HepG2 (cell line): ENCODE measurements at regions not wholly inside any gene's neighbourhood (a gene's known extent, or its start where the extent isn't known, plus 50 kb on each side); places are given as distances from the start of the nearest gene placed in this dataset.
A peak's percentile ranks its signal among the peaks of the same experiment; 100 is the strongest.

Experiments used
- AGO2 ChIP-seq: fragments of 200-400 bp; formaldehyde crosslinking; optimal IDR thresholded peaks from 2 replicates; pipeline ENCODE3; 2017; ENCODE audit warnings: mild to moderate bottlenecking, low read depth, low read length, moderate library complexity
- CCDC6 ChIP-seq: sonication (generic); formaldehyde crosslinking; IDR thresholded peaks from 2 replicates; pipeline ENCODE4 v1.8.1; 2022; ENCODE audit warnings: mild to moderate bottlenecking, missing genetic modification reagents, moderate library complexity
- FOXO1 ChIP-seq: sonication (generic); formaldehyde crosslinking; IDR thresholded peaks from 2 replicates; pipeline ENCODE4 v1.4.0; 2020; ENCODE audit warnings: missing genetic modification reagents
- GLMP ChIP-seq: sonication (generic); formaldehyde crosslinking; IDR thresholded peaks from 2 replicates; pipeline ENCODE4 v1.9.0; 2021; ENCODE audit warnings: missing genetic modification reagents, mild to moderate bottlenecking, borderline replicate concordance
- KLF9 ChIP-seq: IDR thresholded peaks from 2 replicates; pipeline ENCODE4 v1.6.1; 2016; ENCODE audit warnings: low read depth
- MAFK ChIP-seq, 2 experiments: IDR thresholded peaks in 1 of 2; conservative IDR thresholded peaks in 1 of 2; 2 replicates each; pipeline ENCODE4 v1.6.1; 2011; ENCODE audit warnings: improper control_type of control experiment in 2 of 2, low read length in 2 of 2
- MEIS1 ChIP-seq: sonication (generic); formaldehyde crosslinking; IDR thresholded peaks from 2 replicates; pipeline ENCODE4 v1.9.0; 2021; ENCODE audit warnings: mild to moderate bottlenecking, missing genetic modification reagents, moderate library complexity, borderline replicate concordance
- MIER3 ChIP-seq: IDR thresholded peaks from 2 replicates; pipeline ENCODE4 v1.6.1; 2016; ENCODE audit warnings: missing compliant biosample characterization, borderline replicate concordance
- SALL1 ChIP-seq: sonication (generic); formaldehyde crosslinking; IDR thresholded peaks from 2 replicates; pipeline ENCODE4 v1.8.0; 2022; ENCODE audit warnings: mild to moderate bottlenecking, missing genetic modification reagents
- SIX4 ChIP-seq: sonication (generic); formaldehyde crosslinking; IDR thresholded peaks from 2 replicates; pipeline ENCODE4 v1.4.0; 2020; ENCODE audit warnings: missing genetic modification reagents
- SOX13 ChIP-seq, 3 experiments: fragments of 450-650 bp in 1 of 3; sonication (generic) in 1 of 3; formaldehyde crosslinking in 1 of 3; IDR thresholded peaks in 2 of 3; conservative IDR thresholded peaks in 1 of 3; 2 replicates each; pipeline versions ENCODE4 v1.5.0 to v1.6.1; 2016 to 2020; ENCODE audit warnings: antibody characterized with exemption in 1 of 3, mild to moderate bottlenecking in 1 of 3, missing compliant biosample characterization in 1 of 3, missing genetic modification reagents in 1 of 3, moderate library complexity in 1 of 3
- ZNF235 ChIP-seq: sonication (generic); formaldehyde crosslinking; IDR thresholded peaks from 2 replicates; pipeline ENCODE4 v1.8.1; 2023; ENCODE audit warnings: mild to moderate bottlenecking, missing genetic modification reagents, borderline replicate concordance
- ZNF496 ChIP-seq: sonication (generic); formaldehyde crosslinking; IDR thresholded peaks from 2 replicates; pipeline ENCODE4 v1.8.1; 2023; ENCODE audit warnings: mild to moderate bottlenecking, moderate library complexity, missing genetic modification reagents; ENCODE audit not compliant: insufficient replicate concordance
- ZNF841 ChIP-seq: sonication (generic); formaldehyde crosslinking; IDR thresholded peaks from 2 replicates; pipeline ENCODE4 v1.8.1; 2023; ENCODE audit warnings: missing genetic modification reagents, borderline replicate concordance
- TF ChIP-seq, protein P1 (sequence below): sonication (generic); formaldehyde crosslinking; IDR thresholded peaks from 2 replicates; pipeline ENCODE4 v1.8.1; 2023; ENCODE audit warnings: mild to moderate bottlenecking, moderate library complexity, missing genetic modification reagents
- TF ChIP-seq, protein P2 (sequence below): IDR thresholded peaks from 2 replicates; pipeline ENCODE4 v1.4.0; 2020; ENCODE audit warnings: mild to moderate bottlenecking, missing genetic modification reagents
- TF ChIP-seq, protein P3 (sequence below): IDR thresholded peaks from 2 replicates; pipeline ENCODE4 v1.6.1; 2016; ENCODE audit warnings: low read depth
- TF ChIP-seq, protein P4 (sequence below): sonication (generic); formaldehyde crosslinking; IDR thresholded peaks from 2 replicates; pipeline ENCODE4 v1.4.0; 2020; ENCODE audit warnings: missing genetic modification reagents, borderline replicate concordance

- TF ChIP-seq SOX13 (IDR thresholded peaks at IDR 0.05) (no peak), SOX13 (CRISPR knock-in tag; conservative IDR thresholded peaks at IDR 0.05 in 1 of 2, IDR thresholded peaks at IDR 0.05 in 1 of 2) (peak in 1 of 2 experiments; percentile 93; a peak in 2 of 4 replicates), MIER3 (no peak), AGO2 (no peak), KLF9 (CRISPR knock-in tag) (no peak), ZNF841 (CRISPR knock-in tag) (no peak), ZNF496 (CRISPR knock-in tag) (no peak), ZNF235 (CRISPR knock-in tag) (no peak), SALL1 (peak; percentile 14; the same call in 1 of the 2 replicates), FOXO1 (CRISPR knock-in tag) (no peak), GLMP (CRISPR knock-in tag) (no peak), CCDC6 (CRISPR knock-in tag) (no peak), SIX4 (CRISPR knock-in tag) (peak; percentile 44; the same call in 1 of the 2 replicates), MEIS1 (0 out of 2 replicates have a peak, but pooled peaks have one; percentile 39), MAFK (conservative IDR thresholded peaks at IDR 0.05 in 1 of 2, IDR thresholded peaks at IDR 0.05 in 1 of 2; ENCODE audit: low read length in 2 of 2) (no peak)
- TF ChIP-seq, protein P1, sequence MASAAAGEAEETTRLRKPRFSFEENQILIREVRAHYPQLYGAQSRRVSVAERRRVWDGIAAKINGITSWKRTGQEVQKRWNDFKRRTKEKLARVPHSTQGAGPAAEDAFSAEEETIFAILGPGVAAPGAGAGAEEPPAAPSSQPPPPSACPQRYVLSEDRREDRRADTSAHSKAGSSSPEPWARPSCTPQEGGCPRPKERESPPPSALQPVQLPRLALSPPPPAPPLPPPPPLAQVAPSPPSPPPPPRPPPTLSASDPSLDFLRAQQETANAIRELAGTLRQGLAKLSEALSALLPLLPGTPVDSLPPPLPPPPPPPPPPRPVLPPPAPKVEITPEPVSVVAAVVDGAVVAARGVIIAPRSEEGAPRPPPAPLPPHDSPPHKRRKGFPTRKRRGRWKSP (CRISPR knock-in tag), result no peak
- TF ChIP-seq, protein P2, sequence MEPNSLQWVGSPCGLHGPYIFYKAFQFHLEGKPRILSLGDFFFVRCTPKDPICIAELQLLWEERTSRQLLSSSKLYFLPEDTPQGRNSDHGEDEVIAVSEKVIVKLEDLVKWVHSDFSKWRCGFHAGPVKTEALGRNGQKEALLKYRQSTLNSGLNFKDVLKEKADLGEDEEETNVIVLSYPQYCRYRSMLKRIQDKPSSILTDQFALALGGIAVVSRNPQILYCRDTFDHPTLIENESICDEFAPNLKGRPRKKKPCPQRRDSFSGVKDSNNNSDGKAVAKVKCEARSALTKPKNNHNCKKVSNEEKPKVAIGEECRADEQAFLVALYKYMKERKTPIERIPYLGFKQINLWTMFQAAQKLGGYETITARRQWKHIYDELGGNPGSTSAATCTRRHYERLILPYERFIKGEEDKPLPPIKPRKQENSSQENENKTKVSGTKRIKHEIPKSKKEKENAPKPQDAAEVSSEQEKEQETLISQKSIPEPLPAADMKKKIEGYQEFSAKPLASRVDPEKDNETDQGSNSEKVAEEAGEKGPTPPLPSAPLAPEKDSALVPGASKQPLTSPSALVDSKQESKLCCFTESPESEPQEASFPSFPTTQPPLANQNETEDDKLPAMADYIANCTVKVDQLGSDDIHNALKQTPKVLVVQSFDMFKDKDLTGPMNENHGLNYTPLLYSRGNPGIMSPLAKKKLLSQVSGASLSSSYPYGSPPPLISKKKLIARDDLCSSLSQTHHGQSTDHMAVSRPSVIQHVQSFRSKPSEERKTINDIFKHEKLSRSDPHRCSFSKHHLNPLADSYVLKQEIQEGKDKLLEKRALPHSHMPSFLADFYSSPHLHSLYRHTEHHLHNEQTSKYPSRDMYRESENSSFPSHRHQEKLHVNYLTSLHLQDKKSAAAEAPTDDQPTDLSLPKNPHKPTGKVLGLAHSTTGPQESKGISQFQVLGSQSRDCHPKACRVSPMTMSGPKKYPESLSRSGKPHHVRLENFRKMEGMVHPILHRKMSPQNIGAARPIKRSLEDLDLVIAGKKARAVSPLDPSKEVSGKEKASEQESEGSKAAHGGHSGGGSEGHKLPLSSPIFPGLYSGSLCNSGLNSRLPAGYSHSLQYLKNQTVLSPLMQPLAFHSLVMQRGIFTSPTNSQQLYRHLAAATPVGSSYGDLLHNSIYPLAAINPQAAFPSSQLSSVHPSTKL (CRISPR knock-in tag), result peak; percentile 65; the same call in 1 of the 2 replicates
- TF ChIP-seq, protein P3, sequence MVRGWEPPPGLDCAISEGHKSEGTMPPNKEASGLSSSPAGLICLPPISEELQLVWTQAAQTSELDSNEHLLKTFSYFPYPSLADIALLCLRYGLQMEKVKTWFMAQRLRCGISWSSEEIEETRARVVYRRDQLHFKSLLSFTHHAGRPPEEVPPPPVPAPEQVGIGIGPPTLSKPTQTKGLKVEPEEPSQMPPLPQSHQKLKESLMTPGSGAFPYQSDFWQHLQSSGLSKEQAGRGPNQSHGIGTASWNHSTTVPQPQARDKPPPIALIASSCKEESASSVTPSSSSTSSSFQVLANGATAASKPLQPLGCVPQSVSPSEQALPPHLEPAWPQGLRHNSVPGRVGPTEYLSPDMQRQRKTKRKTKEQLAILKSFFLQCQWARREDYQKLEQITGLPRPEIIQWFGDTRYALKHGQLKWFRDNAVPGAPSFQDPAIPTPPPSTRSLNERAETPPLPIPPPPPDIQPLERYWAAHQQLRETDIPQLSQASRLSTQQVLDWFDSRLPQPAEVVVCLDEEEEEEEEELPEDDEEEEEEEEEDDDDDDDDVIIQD (CRISPR knock-in tag), result no peak
- TF ChIP-seq, protein P4, sequence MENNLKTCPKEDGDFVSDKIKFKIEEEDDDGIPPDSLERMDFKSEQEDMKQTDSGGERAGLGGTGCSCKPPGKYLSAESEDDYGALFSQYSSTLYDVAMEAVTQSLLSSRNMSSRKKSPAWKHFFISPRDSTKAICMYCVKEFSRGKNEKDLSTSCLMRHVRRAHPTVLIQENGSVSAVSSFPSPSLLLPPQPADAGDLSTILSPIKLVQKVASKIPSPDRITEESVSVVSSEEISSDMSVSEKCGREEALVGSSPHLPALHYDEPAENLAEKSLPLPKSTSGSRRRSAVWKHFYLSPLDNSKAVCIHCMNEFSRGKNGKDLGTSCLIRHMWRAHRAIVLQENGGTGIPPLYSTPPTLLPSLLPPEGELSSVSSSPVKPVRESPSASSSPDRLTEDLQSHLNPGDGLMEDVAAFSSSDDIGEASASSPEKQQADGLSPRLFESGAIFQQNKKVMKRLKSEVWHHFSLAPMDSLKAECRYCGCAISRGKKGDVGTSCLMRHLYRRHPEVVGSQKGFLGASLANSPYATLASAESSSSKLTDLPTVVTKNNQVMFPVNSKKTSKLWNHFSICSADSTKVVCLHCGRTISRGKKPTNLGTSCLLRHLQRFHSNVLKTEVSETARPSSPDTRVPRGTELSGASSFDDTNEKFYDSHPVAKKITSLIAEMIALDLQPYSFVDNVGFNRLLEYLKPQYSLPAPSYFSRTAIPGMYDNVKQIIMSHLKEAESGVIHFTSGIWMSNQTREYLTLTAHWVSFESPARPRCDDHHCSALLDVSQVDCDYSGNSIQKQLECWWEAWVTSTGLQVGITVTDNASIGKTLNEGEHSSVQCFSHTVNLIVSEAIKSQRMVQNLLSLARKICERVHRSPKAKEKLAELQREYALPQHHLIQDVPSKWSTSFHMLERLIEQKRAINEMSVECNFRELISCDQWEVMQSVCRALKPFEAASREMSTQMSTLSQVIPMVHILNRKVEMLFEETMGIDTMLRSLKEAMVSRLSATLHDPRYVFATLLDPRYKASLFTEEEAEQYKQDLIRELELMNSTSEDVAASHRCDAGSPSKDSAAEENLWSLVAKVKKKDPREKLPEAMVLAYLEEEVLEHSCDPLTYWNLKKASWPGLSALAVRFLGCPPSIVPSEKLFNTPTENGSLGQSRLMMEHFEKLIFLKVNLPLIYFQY (CRISPR knock-in tag), result no peak
Measured at GRCh38 chr1:83741348-83741747, 257.6 kb downstream of the TTLL7 start (continued).
